ENCODE measurements at regions not wholly inside any gene's neighbourhood (a gene's known extent, or its start where the extent isn't known, plus 50 kb on each side); places are given as distances from the start of the nearest gene placed in this dataset.
"Not testable (repeated sequence)": the region's sequence is repeated elsewhere in the genome, so short reads cannot be mapped to it uniquely, and the experiment has no call there.

GRCh38 chr4:141290771-141291170 lies 70.1 kb downstream of the ZNF330 start:
- no peak for DNase-seq

GRCh38 chr4:141294306-141294705 lies 73.6 kb downstream of the ZNF330 start:
- DNase-seq: peak; percentile 27 to 87

GRCh38 chr4:141301216-141301615 lies 80.5 kb downstream of the ZNF330 start:
- DNase-seq: no peak

GRCh38 chr4:141302924-141303323 lies 82.2 kb downstream of the ZNF330 start:
- no peak for DNase-seq

GRCh38 chr4:141304346-141304745 lies 83.7 kb downstream of the ZNF330 start:
- DNase-seq: no peak

GRCh38 chr4:141306331-141306730 lies 85.6 kb downstream of the ZNF330 start:
- DNase-seq: no peak

GRCh38 chr4:141307241-141307689 lies 86.6 kb downstream of the ZNF330 start:
- DNase-seq: peak; percentile 62 to 72

- no peak for DNase-seq
These were observed 89.2 kb downstream of the ZNF330 start for GRCh38 chr4:141309874-141310273.

GRCh38 chr4:141311246-141312204 lies 90.8 kb downstream of the ZNF330 start:
- DNase-seq: peak; percentile 83 to 93

- no peak for DNase-seq
These were observed 93.9 kb downstream of the ZNF330 start for GRCh38 chr4:141314627-141315026.

GRCh38 chr4:141328560-141329173 lies 108.0 kb downstream of the ZNF330 start:
- DNase-seq: no peak

- DNase-seq: peak; percentile 91 to 99
These were observed 108.5 kb downstream of the ZNF330 start for GRCh38 chr4:141329174-141329569.

- DNase-seq: no peak
These were observed 109.9 kb downstream of the ZNF330 start for GRCh38 chr4:141330616-141331015.

- no peak for DNase-seq
These were observed 111.1 kb downstream of the ZNF330 start for GRCh38 chr4:141331534-141332358.

GRCh38 chr4:141332359-141333181 lies 111.9 kb downstream of the ZNF330 start:
- peak in 1 of 2 donors; percentile 63 for DNase-seq

- not testable (repeated sequence) for DNase-seq
These were observed 112.9 kb downstream of the ZNF330 start for GRCh38 chr4:141333456-141334230.

GRCh38 chr4:141335166-141335565 lies 114.5 kb downstream of the ZNF330 start:
- no peak for DNase-seq

GRCh38 chr4:141338238-141338637 lies 117.5 kb downstream of the ZNF330 start:
- no peak for DNase-seq

GRCh38 chr4:141339391-141339790 lies 118.7 kb downstream of the ZNF330 start:
- no peak for DNase-seq

- DNase-seq: no peak
These were observed 119.3 kb downstream of the ZNF330 start for GRCh38 chr4:141339966-141340365.

- DNase-seq: no peak
These were observed 119.8 kb downstream of the ZNF330 start for GRCh38 chr4:141340458-141340857.
